H1 (cell line): ENCODE measurements at regions not wholly inside any gene's neighbourhood (a gene's known extent, or its start where the extent isn't known, plus 50 kb on each side); places are given as distances from the start of the nearest gene placed in this dataset.

ENCODE experiments used
- ATF3 ChIP-seq: IDR thresholded peaks from 2 replicates; pipeline ENCODE4 v1.6.1; 2011; ENCODE audit warnings: low read depth, mild to moderate bottlenecking, low read length; ENCODE audit not compliant: insufficient read depth
- CBX8 ChIP-seq: fragments of 300-800, 300-1000 bp; sonication (generic); IDR thresholded peaks from 2 replicates; pipeline ENCODE4 v1.7.1; 2016; ENCODE audit warnings: low read depth, low read length, borderline replicate concordance
- CHD7 ChIP-seq: fragments of 300-600 bp; sonication (generic); IDR thresholded peaks from 2 replicates; pipeline ENCODE4 v1.7.1; 2012; ENCODE audit warnings: low read length, moderate library complexity, mild to moderate bottlenecking, inconsistent platforms; ENCODE audit not compliant: insufficient replicate concordance
- EP300 ChIP-seq, 2 experiments: IDR thresholded peaks; 1 replicate in 1 of 2; 2 replicates in 1 of 2; pipeline ENCODE4 v1.6.1; 2011 to 2012; ENCODE audit warnings: low read depth in 2 of 2, low read length in 2 of 2, mild to moderate bottlenecking in 2 of 2, borderline replicate concordance in 1 of 2, inconsistent platforms in 1 of 2, moderate library complexity in 1 of 2
- GTF2F1 ChIP-seq: IDR thresholded peaks from 2 replicates; pipeline ENCODE4 v1.6.1; 2012; ENCODE audit warnings: low read depth, low read length, improper control_type of control experiment, borderline replicate concordance
- HDAC2 ChIP-seq, 2 experiments: fragments of 300-600 bp in 1 of 2; sonication (generic) in 1 of 2; IDR thresholded peaks; 2 replicates each; pipeline ENCODE4 v1.6.1; 2011 to 2012; ENCODE audit warnings: low read depth in 2 of 2, low read length in 2 of 2, mild to moderate bottlenecking in 2 of 2, moderate library complexity in 2 of 2, borderline replicate concordance in 1 of 2, inconsistent platforms in 1 of 2
- RFX5 ChIP-seq: IDR thresholded peaks from 2 replicates; pipeline ENCODE4 v1.6.1; 2011; ENCODE audit warnings: low read depth, low read length, improper control_type of control experiment, borderline replicate concordance
- TCF12 ChIP-seq: IDR thresholded peaks from 2 replicates; pipeline ENCODE4 v1.6.1; 2011; ENCODE audit warnings: low read depth, mild to moderate bottlenecking, low read length

GRCh38 chr12:86407620-86408208 lies 151.5 kb upstream of the MGAT4C start (continued):
- TF ChIP-seq CHD7, result no peak
- no peak for TF ChIP-seq GTF2F1
- no peak for TF ChIP-seq CBX8
- no peak for TF ChIP-seq RFX5
- no peak for TF ChIP-seq EP300 (IDR thresholded peaks at IDR 0.05; ENCODE audit: borderline replicate concordance in 1 of 2, low read depth in 2 of 2, low read length in 2 of 2)
- TF ChIP-seq TCF12, result no peak
- no peak for TF ChIP-seq HDAC2 (IDR thresholded peaks at IDR 0.05; ENCODE audit: borderline replicate concordance in 1 of 2, low read depth in 2 of 2, low read length in 2 of 2)
- TF ChIP-seq ATF3, result no peak
